ENCODE measurements at regions not wholly inside any gene's neighbourhood (a gene's known extent, or its start where the extent isn't known, plus 50 kb on each side); places are given as distances from the start of the nearest gene placed in this dataset.
A peak's percentile ranks its signal among the peaks of the same experiment; 100 is the strongest.

DNA sequence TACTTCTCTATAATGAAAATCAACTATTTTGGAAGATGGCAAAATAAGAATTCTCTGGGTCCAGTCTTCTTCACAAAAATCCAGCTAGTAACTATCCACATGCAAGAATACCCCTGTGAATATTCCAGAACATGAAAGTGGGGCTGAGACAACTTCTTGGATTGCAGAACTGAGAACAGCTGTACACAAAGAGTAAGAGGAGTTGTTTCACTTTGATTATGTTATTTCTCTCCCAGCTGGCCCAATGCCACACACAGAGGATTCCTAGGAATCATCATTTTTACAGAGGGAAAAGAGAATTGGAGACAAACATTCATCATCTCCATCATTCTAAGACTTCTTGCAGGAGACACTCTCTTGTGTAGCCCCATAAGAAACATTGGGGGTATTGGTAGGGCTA, 782.2 kb upstream of the LCORL start:
- FAIRE-seq (no peak), DNase-seq (ENCODE audit: insufficient read length, low spot score) (no peak)
- TF ChIP-seq, protein P1, sequence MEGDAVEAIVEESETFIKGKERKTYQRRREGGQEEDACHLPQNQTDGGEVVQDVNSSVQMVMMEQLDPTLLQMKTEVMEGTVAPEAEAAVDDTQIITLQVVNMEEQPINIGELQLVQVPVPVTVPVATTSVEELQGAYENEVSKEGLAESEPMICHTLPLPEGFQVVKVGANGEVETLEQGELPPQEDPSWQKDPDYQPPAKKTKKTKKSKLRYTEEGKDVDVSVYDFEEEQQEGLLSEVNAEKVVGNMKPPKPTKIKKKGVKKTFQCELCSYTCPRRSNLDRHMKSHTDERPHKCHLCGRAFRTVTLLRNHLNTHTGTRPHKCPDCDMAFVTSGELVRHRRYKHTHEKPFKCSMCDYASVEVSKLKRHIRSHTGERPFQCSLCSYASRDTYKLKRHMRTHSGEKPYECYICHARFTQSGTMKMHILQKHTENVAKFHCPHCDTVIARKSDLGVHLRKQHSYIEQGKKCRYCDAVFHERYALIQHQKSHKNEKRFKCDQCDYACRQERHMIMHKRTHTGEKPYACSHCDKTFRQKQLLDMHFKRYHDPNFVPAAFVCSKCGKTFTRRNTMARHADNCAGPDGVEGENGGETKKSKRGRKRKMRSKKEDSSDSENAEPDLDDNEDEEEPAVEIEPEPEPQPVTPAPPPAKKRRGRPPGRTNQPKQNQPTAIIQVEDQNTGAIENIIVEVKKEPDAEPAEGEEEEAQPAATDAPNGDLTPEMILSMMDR (IDR thresholded peaks at IDR 0.05; ENCODE audit: insufficient read depth, missing control alignments): no peak

DNA sequence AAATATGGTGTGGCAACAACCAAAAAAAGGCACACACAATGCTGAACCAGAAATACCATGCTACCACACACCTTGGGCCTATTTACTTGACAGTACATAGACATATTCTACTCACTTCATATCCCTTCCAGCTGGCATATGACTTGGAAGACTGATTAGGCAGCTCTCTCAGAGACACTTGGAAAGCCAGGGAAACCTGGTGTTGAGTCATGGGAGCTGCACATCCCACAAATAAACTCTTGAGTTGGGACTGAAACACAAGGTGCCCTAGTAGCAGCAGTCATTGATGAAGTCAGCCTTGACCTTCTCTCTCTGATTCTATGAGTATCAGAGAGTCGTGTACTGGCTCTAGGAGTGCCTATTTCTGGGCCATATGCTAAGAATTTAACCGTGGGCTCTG, 776.6 kb upstream of the LCORL start:
- no peak for FAIRE-seq
- DNase-seq (ENCODE audit: insufficient read length, low spot score): no peak
- TF ChIP-seq, protein P1 (IDR thresholded peaks at IDR 0.05; ENCODE audit: insufficient read depth, missing control alignments): no peak

DNA sequence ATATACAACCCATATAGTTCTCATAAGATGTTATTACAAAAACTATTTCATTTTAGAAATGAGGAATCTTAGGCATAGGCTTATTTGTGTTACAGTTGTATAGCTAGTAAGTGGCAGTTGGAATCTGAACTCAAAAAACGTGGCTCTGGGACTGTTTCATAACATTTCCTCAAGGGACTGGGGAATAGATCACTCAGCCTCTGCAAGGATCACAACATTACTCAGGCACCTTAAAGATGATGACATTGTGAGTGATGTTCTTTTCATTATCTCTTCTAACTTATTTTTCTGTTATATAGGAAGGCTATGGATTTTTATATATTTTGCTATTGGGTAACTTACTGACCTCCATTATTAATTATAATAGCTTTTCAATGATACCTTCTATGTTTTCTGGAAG, 774.2 kb upstream of the LCORL start:
- no peak for FAIRE-seq
- TF ChIP-seq, protein P1 (IDR thresholded peaks at IDR 0.05; ENCODE audit: insufficient read depth, missing control alignments): no peak

DNA sequence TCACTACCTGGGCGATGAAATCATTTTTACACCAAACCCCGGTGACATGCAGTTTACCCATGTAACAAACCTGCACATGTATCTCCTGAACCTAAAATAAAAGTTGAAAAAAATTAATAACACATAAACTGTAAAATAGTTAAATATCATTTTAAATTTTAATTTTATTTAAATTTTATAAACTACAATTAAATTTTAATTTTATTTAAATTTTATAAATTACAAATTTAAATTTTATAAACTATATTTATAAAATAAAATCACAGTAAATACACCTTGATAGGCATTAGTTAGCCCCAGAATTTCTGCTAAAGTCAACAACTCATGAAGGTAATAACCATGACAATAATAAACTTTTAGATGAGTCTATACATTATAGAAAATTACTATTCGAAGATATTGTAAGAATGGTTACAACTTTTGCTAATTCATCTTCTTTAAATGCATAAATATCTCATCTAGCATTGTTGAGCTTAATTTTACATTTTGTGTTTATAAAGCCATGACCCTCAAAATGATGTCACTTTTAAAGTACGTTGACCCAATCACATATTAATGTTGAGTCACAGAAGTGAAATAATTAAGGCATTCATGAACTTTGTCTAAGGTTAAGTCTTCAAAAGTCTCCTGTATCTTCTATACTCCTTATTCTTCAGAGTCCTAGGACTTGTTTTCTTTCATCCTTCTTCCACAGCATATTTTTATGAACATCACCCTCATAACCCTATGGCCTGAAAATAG, 755.8 kb upstream of the LCORL start:
- TF ChIP-seq, protein P1 (IDR thresholded peaks at IDR 0.05; ENCODE audit: insufficient read depth, missing control alignments): no peak
- DNase-seq (ENCODE audit: insufficient read length, low spot score): no peak
- peak; percentile 29 for FAIRE-seq

More for the DNA sequence above, 774.2 kb upstream of the LCORL start:
- DNase-seq (ENCODE audit: insufficient read length, low spot score): no peak

DNA sequence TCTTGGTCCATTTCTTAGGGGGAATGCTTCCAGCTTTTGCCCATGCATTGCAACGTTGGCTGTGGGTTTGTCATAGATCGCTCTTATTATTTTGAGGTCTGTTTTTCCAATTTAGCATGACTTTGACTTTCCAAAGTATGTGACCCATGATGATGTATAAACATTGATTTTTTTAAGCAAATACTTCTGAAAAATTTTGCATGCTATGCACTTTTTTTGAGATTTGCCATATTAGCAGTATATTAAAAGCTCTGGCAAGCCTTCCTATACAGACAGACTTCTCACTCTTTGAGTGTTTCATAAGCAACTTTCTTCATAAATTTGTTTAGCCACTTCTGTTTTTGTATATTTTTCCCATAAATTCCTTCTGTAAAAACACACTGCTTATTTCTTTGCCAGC, 746.4 kb upstream of the LCORL start:
- TF ChIP-seq, protein P1 (IDR thresholded peaks at IDR 0.05; ENCODE audit: insufficient read depth, missing control alignments): no peak
- FAIRE-seq (no peak), DNase-seq (ENCODE audit: insufficient read length, low spot score) (no peak)

DNA sequence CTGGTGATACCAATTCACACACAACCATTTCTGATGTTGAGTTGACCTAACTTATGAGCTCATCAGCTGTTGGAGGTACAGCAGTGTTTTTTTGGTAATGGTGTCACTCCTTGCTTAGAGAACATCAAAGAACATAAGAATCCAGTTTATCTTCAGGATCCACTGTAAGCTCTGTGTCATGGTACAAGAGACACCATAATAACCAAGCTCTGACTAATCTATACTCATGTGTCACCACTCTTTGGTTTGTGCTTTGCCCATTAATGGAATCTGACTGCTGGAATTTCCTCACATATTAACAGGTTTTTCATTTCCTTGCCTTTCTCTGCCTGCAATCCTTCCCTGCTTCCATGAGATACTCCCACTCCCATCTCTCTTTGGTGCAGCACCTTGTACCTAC, 735.1 kb upstream of the LCORL start:
- FAIRE-seq: no peak
- TF ChIP-seq, protein P1 (IDR thresholded peaks at IDR 0.05; ENCODE audit: insufficient read depth, missing control alignments): no peak
- DNase-seq (ENCODE audit: insufficient read length, low spot score): no peak

DNA sequence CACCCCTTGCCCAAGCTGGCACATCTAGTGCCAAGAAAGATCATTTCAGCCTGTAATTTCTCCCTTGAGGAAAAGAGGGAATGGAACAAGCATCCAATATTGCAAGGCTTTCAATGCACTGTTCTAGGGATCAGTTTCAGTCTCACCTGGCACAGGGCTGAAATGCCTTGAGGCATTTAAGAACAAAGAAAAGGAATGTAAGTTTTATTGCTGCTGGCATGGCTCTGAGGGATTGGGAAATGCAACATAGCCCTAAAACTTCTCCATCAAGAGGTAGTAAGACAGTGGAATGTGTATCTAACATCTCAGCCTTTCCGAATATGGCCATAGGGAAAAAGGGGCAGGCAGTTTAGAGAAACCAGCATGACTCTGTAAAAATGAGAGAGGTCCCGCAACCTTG, 732.6 kb upstream of the LCORL start:
- no peak for DNase-seq (ENCODE audit: insufficient read length, low spot score)
- TF ChIP-seq, protein P1 (IDR thresholded peaks at IDR 0.05; ENCODE audit: insufficient read depth, missing control alignments): no peak
- no peak for FAIRE-seq
